K562 (cell line): ENCODE measurements at regions not wholly inside any gene's neighbourhood (a gene's known extent, or its start where the extent isn't known, plus 50 kb on each side); places are given as distances from the start of the nearest gene placed in this dataset.

Experiments
- ATF6 ChIP-seq: sonication (generic); formaldehyde crosslinking; IDR thresholded peaks from 2 replicates; pipeline ENCODE4 v1.4.0; 2020; ENCODE audit warnings: mild to moderate bottlenecking, missing genetic modification reagents
- CREB3L1 ChIP-seq: fragments of 450-650 bp; IDR thresholded peaks from 2 replicates; pipeline ENCODE4 v1.6.1; 2014; ENCODE audit warnings: low read depth, mild to moderate bottlenecking, moderate library complexity, borderline replicate concordance
- DNMT1 ChIP-seq: fragments of 450-650 bp; IDR thresholded peaks from 2 replicates; pipeline ENCODE4 v1.6.1; 2016; ENCODE audit warnings: antibody characterized with exemption, mild to moderate bottlenecking
- E2F4 ChIP-seq: sonication (generic); formaldehyde crosslinking; IDR thresholded peaks from 2 replicates; pipeline ENCODE4 v1.8.0; 2022; ENCODE audit warnings: mild to moderate bottlenecking, low read depth, missing genetic modification reagents
- FOXM1 ChIP-seq, 2 experiments: fragments of 450-650 bp in 1 of 2; sonication (generic) in 1 of 2; formaldehyde crosslinking in 1 of 2; IDR thresholded peaks; 2 replicates each; pipeline versions ENCODE4 v1.6.1 to v1.9.0; 2017 to 2022; ENCODE audit warnings: low read depth in 2 of 2, mild to moderate bottlenecking in 2 of 2, missing genetic modification reagents in 1 of 2, moderate library complexity in 1 of 2
- MGA ChIP-seq: fragments of 450-650 bp; IDR thresholded peaks from 2 replicates; pipeline ENCODE4 v1.6.1; 2016; ENCODE audit warnings: mild to moderate bottlenecking, moderate library complexity
- SMAD1 ChIP-seq: fragments of 150-350 bp; IDR thresholded peaks from 2 replicates; pipeline ENCODE4 v1.6.1; 2014; ENCODE audit warnings: low read length, low read depth; ENCODE audit not compliant: partially characterized antibody
- TRIM28 ChIP-seq: fragments of 450-650 bp; IDR thresholded peaks from 2 replicates; pipeline ENCODE4 v1.6.1; 2017
- YBX1 ChIP-seq: fragments of 450-650 bp; IDR thresholded peaks from 2 replicates; pipeline ENCODE4 v1.7.1; 2016; ENCODE audit warnings: mild to moderate bottlenecking
- ZNF146 ChIP-seq: IDR thresholded peaks from one replicate; pipeline ENCODE4 v1.6.1; 2018; ENCODE audit warnings: missing compliant biosample characterization; ENCODE audit not compliant: unreplicated experiment
- ZNF79 ChIP-seq: fragments of 250-450 bp; sonication (Bioruptor Pico); IDR thresholded peaks from 2 replicates; pipeline ENCODE4 v1.4.0; 2020; ENCODE audit warnings: low read depth, mild to moderate bottlenecking, moderate library complexity

- no peak for TF ChIP-seq MGA
- no peak for TF ChIP-seq ATF6 (CRISPR knock-in tag)
- TF ChIP-seq SMAD1: no peak
- TF ChIP-seq E2F4 (CRISPR knock-in tag): no peak
- TF ChIP-seq YBX1: no peak
- no peak for TF ChIP-seq FOXM1 (IDR thresholded peaks at IDR 0.05; ENCODE audit: low read depth)
- no peak for TF ChIP-seq FOXM1 (CRISPR knock-in tag; IDR thresholded peaks at IDR 0.05; ENCODE audit: low read depth)
- no peak for TF ChIP-seq DNMT1
- no peak for TF ChIP-seq ZNF146 (CRISPR knock-in tag)
- no peak for TF ChIP-seq ZNF79 (CRISPR knock-in tag)
- TF ChIP-seq TRIM28: no peak
- TF ChIP-seq CREB3L1: no peak
These were observed 164.5 kb upstream of the SMIM30 start (continued) for GRCh38 chr7:113282875-113283274.
